OCI-M1 (cell line): ENCODE measurements at regions not wholly inside any gene's neighbourhood (a gene's known extent, or its start where the extent isn't known, plus 50 kb on each side); places are given as distances from the start of the nearest gene placed in this dataset.
"Not testable (repeated sequence)": the region's sequence is repeated elsewhere in the genome, so short reads cannot be mapped to it uniquely, and the experiment has no call there.

Experiments used
- DNase-seq: peaks from one replicate; lab custom pipeline; 2025; lab: John Stamatoyannopoulos, UW

DNA sequence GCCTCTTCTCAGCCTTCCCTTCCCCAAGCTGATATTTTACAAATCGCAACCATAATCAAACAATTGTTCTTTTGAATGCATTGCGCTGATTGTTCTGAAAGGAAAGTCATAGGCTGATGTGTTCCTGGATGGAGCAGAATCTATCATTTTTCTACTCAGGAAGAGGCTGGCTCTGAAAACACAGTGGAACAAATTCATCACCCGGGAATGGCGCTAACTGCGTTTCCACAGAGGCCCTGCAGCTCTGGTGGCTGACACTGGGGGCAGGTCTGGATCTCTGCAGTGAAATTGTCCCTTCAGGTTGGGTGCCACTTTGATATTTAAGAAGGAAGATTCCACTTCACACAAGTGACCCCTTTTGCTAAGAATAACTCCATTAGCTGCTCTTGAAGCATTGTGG is 1060.8 kb downstream of the UQCRFS1 start:
- no peak for DNase-seq

GRCh38 chr19:28150129-28150528 is 1062.8 kb downstream of the UQCRFS1 start:
- no peak for DNase-seq

- peak; percentile 29 for DNase-seq
Measured at GRCh38 chr19:28148554-28148953, 1064.4 kb downstream of the UQCRFS1 start.

DNA sequence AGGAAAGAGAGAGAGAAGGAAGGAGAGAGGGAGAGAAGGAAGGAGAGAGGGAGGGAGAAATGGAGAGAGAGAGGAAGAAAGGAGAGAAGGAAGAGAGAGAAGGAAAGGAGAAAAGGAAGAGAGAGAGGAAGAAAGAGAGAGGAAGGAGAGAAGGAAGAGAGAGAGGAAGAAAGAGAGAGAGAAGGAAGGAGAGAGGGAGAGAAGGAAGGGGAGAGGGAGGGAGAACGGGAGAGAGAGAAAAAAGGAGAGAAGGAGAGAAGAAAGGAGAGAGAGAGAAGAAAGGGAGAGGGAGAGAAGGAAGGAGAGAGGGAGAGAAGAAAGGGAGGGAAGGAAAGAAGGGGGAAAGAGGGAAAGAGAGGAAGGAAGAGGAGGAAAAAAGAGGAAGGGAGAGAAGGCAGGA is 1070.7 kb downstream of the UQCRFS1 start:
- no peak for DNase-seq

- DNase-seq = no peak
Measured at GRCh38 chr19:28140201-28140600, 1072.8 kb downstream of the UQCRFS1 start.

DNA sequence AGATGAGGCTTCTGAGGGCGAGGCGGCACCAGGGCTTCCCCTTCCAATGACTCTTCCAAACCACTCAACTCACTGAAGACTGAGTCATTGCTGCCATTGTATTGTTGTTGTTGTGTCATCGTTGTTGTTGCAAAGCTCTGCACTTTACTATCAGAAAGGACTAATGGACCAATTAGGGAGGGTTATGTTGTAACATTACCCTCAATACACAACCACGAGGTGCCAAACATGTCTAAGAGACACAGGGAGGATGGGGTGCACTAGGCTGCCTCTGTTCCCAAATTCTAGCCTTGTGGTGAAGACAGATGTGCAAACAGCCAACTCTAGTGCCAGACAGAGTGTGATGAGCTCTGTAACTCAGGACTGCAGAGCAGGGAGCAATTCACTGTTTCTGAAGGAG is 1075.2 kb downstream of the UQCRFS1 start:
- DNase-seq = no peak

- DNase-seq = no peak
Measured at GRCh38 chr19:28136796-28137195, 1076.2 kb downstream of the UQCRFS1 start.

DNA sequence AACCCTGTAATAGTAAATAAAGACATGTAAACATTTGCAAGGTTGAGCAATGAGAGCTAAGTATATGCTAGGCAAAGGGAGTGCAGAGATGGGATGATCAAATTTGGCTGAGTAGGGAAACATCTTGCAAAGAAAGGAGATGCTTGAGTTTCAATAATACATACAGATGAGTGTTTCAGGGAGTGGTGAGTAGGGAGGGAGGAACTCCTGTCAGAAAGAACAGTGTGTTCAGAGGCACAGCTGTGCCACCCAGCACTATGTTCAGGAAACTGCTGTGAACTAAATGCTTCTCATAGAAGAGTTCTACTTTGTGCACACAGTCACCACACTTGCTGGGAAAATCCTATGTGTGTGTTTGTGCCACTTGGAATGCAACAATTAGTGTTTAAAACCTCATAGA is 1077.1 kb downstream of the UQCRFS1 start:
- no peak for DNase-seq

- no peak for DNase-seq
Measured at GRCh38 chr19:28134311-28134710, 1078.6 kb downstream of the UQCRFS1 start.

- not testable (repeated sequence) for DNase-seq
Measured at GRCh38 chr19:28130881-28131280, 1082.1 kb downstream of the UQCRFS1 start.

- DNase-seq = no peak
Measured at GRCh38 chr19:28130066-28130511, 1082.9 kb downstream of the UQCRFS1 start.

DNA sequence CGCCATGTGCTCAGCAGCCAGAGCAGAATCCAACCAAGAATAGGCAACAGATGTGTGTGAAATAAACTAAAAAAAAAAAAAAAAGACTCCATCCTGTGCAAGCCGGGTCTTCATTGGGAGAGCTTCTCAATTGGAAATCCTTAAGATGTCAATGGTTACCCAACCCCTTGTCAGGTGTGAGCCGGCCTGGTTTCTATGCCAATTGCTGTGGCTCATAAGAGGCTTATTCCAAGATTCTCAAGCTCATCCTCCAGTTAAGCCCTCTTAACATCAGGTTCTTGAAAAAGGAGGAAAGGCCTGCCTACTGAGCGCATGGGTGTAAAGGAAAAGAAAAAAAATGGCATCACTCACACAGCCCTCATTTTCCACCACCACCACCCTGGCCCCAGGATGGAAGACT is 1084.6 kb downstream of the UQCRFS1 start:
- no peak for DNase-seq

- no peak for DNase-seq
Measured at GRCh38 chr19:28126135-28126898, 1086.6 kb downstream of the UQCRFS1 start.

DNA sequence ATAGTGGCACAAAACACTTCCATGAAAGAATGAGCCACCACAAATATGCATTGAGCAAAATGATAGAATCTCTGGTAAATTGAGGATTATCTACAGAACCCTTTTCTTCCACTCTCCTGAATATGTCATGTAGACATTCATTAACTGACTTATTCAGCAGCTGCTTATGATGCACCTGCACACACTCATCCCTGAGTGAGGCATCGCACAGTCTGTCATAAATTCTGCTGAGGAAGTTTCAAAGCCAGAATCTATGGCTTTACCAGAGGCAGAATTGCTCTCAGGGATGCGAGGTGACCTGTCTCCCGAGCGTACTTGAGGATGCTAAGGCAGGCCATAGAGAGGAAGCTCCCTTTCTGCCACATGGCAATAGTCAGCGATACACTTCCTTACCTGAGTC is 1090.2 kb downstream of the UQCRFS1 start:
- no peak for DNase-seq

GRCh38 chr19:28118235-28118634 is 1094.7 kb downstream of the UQCRFS1 start:
- DNase-seq = no peak

DNA sequence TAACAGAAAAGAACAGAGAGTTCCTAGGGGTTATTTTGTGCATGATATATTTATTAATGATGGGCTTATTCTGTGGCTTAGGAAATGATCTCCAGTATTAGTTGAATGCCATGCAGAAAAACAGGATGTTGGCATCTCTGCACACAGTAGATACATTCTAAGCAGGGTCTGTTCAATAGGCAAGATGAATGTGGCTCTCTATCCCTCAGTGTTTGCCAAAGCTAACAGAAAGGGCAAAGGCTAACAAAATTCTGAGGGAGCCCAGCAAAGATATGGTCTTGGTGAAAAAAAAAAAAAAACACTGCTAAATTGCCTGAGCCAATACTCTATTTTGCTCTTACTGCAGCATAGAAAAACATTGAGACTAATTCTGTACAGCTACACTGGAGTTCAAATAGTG is 1095.8 kb downstream of the UQCRFS1 start:
- DNase-seq = no peak

DNA sequence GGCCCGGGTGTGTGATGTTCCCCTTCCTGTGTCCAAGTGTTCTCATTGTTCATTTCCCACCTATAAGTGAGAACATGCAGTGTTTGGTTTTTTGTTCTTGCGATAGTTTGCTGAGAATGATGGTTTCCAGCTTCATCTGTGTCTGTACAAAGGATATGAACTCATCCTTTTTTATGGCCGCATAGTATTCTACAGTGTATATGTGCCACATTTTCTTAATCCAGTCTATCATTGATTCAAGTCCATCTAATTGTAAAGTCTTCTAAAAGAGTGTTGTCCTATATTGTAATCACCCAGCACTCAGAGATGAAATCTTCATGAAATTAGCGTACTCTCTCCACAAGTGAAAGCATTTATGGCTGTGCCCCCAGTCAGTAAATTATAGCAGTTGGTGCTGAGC is 1096.6 kb downstream of the UQCRFS1 start:
- DNase-seq = not testable (repeated sequence)

DNA sequence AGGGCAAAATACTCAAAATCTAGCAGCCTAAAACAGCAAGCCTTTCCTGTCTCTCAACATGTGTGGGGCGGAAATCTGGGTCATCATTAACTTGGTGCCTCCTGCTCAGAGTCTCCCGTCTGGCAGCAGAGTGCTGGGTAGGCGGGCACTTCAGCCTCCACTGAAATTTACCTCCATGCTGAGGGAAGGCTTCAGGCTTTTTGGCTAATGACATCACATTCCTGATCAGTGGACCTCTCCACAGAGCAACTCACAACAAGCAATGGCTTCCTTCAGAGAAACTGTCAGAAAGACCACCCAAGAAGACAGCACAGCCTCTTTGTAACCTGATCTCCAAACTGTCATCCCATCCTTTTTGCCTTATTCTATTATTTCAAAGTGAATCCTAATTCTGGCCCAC is 1109.0 kb downstream of the UQCRFS1 start:
- no peak for DNase-seq

- DNase-seq = not testable (repeated sequence)
Measured at GRCh38 chr19:28084659-28085157, 1128.2 kb downstream of the UQCRFS1 start.

DNA sequence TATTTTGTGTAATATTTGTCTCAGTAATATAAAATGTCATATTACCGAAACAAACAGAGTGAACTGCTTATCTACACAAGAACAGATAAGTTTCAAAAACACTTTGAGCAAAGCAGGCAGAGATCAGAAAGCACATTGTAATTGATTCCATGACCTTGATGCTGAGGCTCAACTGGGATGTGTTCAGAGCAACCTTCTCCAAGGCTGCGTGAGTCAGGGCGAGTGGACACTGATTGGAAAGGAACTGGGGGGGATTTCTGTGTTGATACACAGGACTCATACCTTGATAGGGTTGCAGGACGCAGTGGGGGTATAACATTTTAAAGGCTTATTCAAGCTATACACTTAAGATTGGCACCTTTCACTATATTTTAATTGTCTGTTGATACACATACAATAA is 1136.3 kb downstream of the UQCRFS1 start:
- no peak for DNase-seq

DNA sequence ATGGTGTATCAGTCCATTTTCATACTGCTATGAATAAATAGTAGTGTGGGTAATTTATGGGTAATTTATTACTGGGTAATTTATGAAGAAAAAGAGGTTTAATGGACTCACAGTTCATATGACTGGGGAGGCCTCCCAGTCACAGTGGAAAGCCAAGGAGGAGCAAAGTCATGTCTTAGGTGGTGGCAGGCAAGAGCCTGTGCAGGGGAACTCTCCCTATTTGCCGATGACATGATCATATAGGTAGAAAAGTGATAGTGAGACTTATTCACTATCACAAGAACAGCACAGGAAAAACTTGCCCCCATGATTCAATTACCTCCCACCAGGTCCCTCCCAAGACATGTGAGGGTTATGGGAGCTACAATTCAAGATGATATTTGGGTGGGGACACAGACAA is 1137.7 kb downstream of the UQCRFS1 start:
- DNase-seq = no peak

DNA sequence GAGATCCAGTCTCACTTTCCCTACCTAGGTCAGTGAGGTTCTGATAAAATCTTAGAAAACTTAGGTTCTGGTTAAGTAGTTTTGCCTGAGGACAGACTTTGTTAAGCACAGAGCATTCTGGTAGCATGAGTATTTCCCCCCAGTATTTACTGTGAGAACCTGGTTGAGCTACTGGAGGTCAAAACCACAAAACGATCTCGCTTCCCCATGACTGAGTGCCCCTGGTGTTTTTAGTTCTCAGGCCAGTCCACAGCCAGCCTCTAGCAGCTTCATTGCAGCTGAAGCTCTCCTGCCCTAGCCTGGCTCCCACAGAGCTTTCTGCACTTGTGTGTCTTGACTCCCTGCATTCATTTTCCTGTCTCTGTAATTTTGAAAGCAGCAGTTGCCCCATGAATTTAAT is 1138.2 kb downstream of the UQCRFS1 start:
- no peak for DNase-seq

DNA sequence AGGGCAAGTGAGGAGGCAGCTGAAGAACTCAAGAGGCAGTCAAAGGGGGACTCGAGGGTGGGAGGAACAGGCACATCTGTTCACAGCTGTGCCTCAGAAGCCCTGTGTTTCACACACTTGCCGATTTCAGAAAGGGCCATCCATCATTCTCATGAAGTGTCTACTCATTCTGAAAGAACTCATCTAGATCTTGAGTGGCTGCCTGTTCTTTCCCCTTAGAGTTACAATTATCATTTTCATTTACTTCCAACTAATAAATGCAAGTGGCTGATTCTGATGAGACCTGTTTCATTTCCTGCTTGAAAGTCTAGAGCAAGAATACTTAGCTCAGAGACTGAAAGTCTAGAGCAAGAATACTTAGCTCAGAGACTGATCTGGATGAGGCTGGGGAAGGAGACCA is 1145.1 kb downstream of the UQCRFS1 start:
- no peak for DNase-seq

- no peak for DNase-seq
Measured at GRCh38 chr19:28066988-28067387, 1146.0 kb downstream of the UQCRFS1 start.
